ENCODE measurements at regions not wholly inside any gene's neighbourhood (a gene's known extent, or its start where the extent isn't known, plus 50 kb on each side); places are given as distances from the start of the nearest gene placed in this dataset.

DNA sequence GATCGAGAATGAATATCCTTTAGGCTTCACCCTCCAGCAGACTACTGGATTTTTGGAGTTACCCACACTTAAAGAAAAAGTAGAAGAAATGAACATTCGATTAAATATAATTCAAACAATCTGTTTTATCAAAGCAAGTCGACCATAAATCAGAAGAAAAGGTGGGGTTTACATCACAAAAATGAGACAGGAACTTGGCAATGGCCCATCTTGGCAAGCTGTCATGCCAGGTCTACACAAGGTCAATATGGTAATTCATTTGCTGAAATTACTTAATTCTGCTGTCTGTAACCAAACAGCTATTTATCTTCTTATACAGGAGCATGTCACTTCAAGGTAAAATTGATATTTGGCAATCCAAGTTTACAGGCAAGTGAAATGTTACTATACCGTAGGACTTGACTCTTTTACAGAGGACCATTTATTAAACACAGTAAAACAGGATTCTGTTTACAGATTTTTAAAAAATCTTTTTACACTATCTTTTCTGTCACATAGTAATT, 640.6 kb upstream of the NRP1 start:
- Histone ChIP-seq H3K27me3 (ENCODE audit: insufficient read depth, low read length) (peaks cover 18% of the 10 kb centered on the region), H3K27ac (ENCODE audit: low read depth, low read length) (no peak overlapping the region), H2AFZ (ENCODE audit: low read length) (no peak overlapping the region), H3K79me2 (ENCODE audit: insufficient read depth, low read length) (no peaks in the 10 kb centered on the region), H4K20me1 (ENCODE audit: insufficient read depth, low read length) (no peaks in the 10 kb centered on the region), H3K36me3 (ENCODE audit: insufficient read depth, low read length) (no peaks in the 10 kb centered on the region), H3K9me3 (ENCODE audit: low read depth, low read length) (no peaks in the 10 kb centered on the region), H3K4me3 (ENCODE audit: insufficient read depth, low read length) (no peak overlapping the region), H3K4me2 (ENCODE audit: insufficient read depth, low read length) (no peak overlapping the region), H3K4me1 (ENCODE audit: insufficient read depth, low read length) (no peaks in the 10 kb centered on the region)
- TF ChIP-seq, protein P1, sequence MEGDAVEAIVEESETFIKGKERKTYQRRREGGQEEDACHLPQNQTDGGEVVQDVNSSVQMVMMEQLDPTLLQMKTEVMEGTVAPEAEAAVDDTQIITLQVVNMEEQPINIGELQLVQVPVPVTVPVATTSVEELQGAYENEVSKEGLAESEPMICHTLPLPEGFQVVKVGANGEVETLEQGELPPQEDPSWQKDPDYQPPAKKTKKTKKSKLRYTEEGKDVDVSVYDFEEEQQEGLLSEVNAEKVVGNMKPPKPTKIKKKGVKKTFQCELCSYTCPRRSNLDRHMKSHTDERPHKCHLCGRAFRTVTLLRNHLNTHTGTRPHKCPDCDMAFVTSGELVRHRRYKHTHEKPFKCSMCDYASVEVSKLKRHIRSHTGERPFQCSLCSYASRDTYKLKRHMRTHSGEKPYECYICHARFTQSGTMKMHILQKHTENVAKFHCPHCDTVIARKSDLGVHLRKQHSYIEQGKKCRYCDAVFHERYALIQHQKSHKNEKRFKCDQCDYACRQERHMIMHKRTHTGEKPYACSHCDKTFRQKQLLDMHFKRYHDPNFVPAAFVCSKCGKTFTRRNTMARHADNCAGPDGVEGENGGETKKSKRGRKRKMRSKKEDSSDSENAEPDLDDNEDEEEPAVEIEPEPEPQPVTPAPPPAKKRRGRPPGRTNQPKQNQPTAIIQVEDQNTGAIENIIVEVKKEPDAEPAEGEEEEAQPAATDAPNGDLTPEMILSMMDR (IDR thresholded peaks at IDR 0.05; ENCODE audit: extremely low read depth, low read depth, low read length): no peak
- DNase-seq (ENCODE audit: insufficient read length, low spot score, missing footprints): no peak

DNA sequence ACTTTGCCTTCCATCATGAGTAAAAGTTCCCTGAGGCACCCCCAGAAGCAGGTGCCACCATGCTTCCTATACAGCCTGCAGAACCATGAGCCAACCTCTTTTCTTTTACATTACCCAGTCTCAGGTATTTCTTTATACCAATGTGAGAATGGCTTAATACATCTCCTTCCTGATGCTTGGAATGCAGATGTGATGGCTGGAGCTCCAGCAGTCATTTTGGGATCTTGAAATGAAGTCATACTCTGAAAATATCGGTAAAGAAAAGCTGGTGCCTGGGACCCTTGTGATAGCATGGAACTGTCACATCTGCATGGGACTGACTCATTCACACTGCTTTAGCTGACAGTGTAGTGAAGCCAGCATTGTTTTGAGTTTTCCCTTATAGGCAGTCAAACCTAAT, 634.5 kb upstream of the NRP1 start:
- Histone ChIP-seq H4K20me1 (ENCODE audit: insufficient read depth, low read length) (no peaks in the 10 kb centered on the region), H3K79me2 (ENCODE audit: insufficient read depth, low read length) (no peaks in the 10 kb centered on the region), H2AFZ (ENCODE audit: low read length) (no peak overlapping the region), H3K4me2 (ENCODE audit: insufficient read depth, low read length) (no peak overlapping the region), H3K36me3 (ENCODE audit: insufficient read depth, low read length) (no peaks in the 10 kb centered on the region), H3K27me3 (ENCODE audit: insufficient read depth, low read length) (no peaks in the 10 kb centered on the region), H3K9me3 (ENCODE audit: low read depth, low read length) (no peaks in the 10 kb centered on the region), H3K4me3 (ENCODE audit: insufficient read depth, low read length) (no peak overlapping the region), H3K27ac (ENCODE audit: low read depth, low read length) (no peak overlapping the region), H3K4me1 (ENCODE audit: insufficient read depth, low read length) (no peaks in the 10 kb centered on the region)
- TF ChIP-seq, protein P1 (IDR thresholded peaks at IDR 0.05; ENCODE audit: extremely low read depth, low read depth, low read length): no peak
- DNase-seq (ENCODE audit: insufficient read length, low spot score, missing footprints): no peak

DNA sequence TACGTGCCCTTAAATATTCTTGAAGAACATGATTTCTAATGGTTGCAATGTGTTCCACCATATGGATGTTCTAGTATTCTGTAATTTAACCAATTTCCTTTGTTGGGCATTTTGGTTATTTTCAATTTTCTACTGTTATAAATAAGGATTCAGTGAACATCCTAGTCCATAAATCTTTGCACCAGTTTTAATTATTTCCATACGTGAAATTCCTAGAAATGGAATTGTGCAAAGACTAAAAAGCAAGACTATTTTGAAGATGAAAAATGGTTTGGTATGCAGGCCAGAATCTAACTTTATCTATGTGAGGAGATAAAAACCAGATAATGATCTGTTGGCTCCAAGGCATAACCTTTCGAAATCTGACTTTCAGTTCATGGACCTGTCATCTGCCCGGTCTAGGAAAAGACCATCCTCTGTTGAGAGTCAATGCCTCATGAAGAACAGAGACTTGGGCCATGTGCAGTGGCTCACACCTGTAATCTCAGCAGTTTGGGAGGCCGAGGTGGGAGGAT, 633.2 kb upstream of the NRP1 start:
- Histone ChIP-seq H3K36me3 (ENCODE audit: insufficient read depth, low read length) (no peaks in the 10 kb centered on the region), H3K4me1 (ENCODE audit: insufficient read depth, low read length) (no peaks in the 10 kb centered on the region), H3K4me2 (ENCODE audit: insufficient read depth, low read length) (no peak overlapping the region), H3K4me3 (ENCODE audit: insufficient read depth, low read length) (no peak overlapping the region), H4K20me1 (ENCODE audit: insufficient read depth, low read length) (no peaks in the 10 kb centered on the region), H3K27me3 (ENCODE audit: insufficient read depth, low read length) (no peaks in the 10 kb centered on the region), H3K79me2 (ENCODE audit: insufficient read depth, low read length) (no peaks in the 10 kb centered on the region), H3K9me3 (ENCODE audit: low read depth, low read length) (no peaks in the 10 kb centered on the region), H2AFZ (ENCODE audit: low read length) (no peak overlapping the region), H3K27ac (ENCODE audit: low read depth, low read length) (no peak overlapping the region)
- DNase-seq (ENCODE audit: insufficient read length, low spot score, missing footprints): peak; percentile 15
- TF ChIP-seq, protein P1 (IDR thresholded peaks at IDR 0.05; ENCODE audit: extremely low read depth, low read depth, low read length): no peak

DNA sequence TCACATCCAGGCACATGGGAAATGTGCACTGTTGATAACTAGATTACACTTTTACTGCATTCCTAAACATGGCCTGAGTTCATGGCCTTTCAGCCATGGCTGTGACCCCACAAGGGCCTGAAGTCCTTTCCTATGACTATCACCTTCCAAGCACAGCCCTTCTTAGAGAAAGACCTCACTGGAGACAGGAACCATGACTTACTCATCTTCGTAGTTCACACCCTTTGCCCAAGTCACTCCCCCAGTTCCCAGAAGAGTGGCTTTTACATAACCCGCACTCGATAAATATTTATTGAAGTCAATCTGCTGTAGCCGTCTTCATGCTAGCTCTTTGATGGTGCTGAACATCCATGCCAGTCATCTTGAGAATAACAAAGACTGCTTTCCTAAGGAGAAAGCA, 632.5 kb upstream of the NRP1 start:
- no peaks in the 10 kb centered on the region for H3K27me3 ChIP-seq (ENCODE audit: insufficient read depth, low read length)
- DNase-seq (ENCODE audit: insufficient read length, low spot score, missing footprints): peak; percentile 8
- H3K4me3 ChIP-seq (ENCODE audit: insufficient read depth, low read length): no peak overlapping the region
- TF ChIP-seq, protein P1 (IDR thresholded peaks at IDR 0.05; ENCODE audit: extremely low read depth, low read depth, low read length): no peak
- no peaks in the 10 kb centered on the region for H3K79me2 ChIP-seq (ENCODE audit: insufficient read depth, low read length)
- H3K27ac ChIP-seq (ENCODE audit: low read depth, low read length): no peak overlapping the region
- no peaks in the 10 kb centered on the region for H3K9me3 ChIP-seq (ENCODE audit: low read depth, low read length)
- no peaks in the 10 kb centered on the region for H4K20me1 ChIP-seq (ENCODE audit: insufficient read depth, low read length)
- no peaks in the 10 kb centered on the region for H3K36me3 ChIP-seq (ENCODE audit: insufficient read depth, low read length)
- no peak overlapping the region for H3K4me2 ChIP-seq (ENCODE audit: insufficient read depth, low read length)
- H2AFZ ChIP-seq (ENCODE audit: low read length): no peak overlapping the region
- no peaks in the 10 kb centered on the region for H3K4me1 ChIP-seq (ENCODE audit: insufficient read depth, low read length)

Measured in osteoblast (primary cell).